NOMO-1 treated with DMSO at 0.1 percent for 48 hours (cell line): ENCODE measurements at regions not wholly inside any gene's neighbourhood (a gene's known extent, or its start where the extent isn't known, plus 50 kb on each side); places are given as distances from the start of the nearest gene placed in this dataset.
"Not testable (repeated sequence)": the region's sequence is repeated elsewhere in the genome, so short reads cannot be mapped to it uniquely, and the experiment has no call there.

Experiments
- DNase-seq: peaks from one replicate; lab custom pipeline; 2025; ENCODE audit not compliant: unreplicated experiment; lab: John Stamatoyannopoulos, UW

GRCh38 chr7:46774515-46774914 is 807.4 kb downstream of the TNS3 start:
- DNase-seq: no peak

GRCh38 chr7:46772776-46773175 is 809.1 kb downstream of the TNS3 start:
- no peak for DNase-seq

- DNase-seq: no peak
Observed at GRCh38 chr7:46767071-46767470, 814.8 kb downstream of the TNS3 start.

GRCh38 chr7:46764100-46764936 is 817.6 kb downstream of the TNS3 start:
- DNase-seq: no peak

- DNase-seq: no peak
Observed at GRCh38 chr7:46763344-46763743, 818.6 kb downstream of the TNS3 start.

GRCh38 chr7:46759711-46760480 is 822.0 kb downstream of the TNS3 start:
- no peak for DNase-seq

- DNase-seq: no peak
Observed at GRCh38 chr7:46756996-46757395, 824.9 kb downstream of the TNS3 start.

- no peak for DNase-seq
Observed at GRCh38 chr7:46756256-46756655, 825.7 kb downstream of the TNS3 start.

- DNase-seq: no peak
Observed at GRCh38 chr7:46755120-46756034, 826.5 kb downstream of the TNS3 start.

- DNase-seq: no peak
Observed at GRCh38 chr7:46754140-46754720, 827.7 kb downstream of the TNS3 start.

GRCh38 chr7:46753662-46754061 is 828.2 kb downstream of the TNS3 start:
- DNase-seq: no peak

- peak; percentile 75 for DNase-seq
Observed at GRCh38 chr7:46752881-46753366, 829.0 kb downstream of the TNS3 start.

- not testable (repeated sequence) for DNase-seq
Observed at GRCh38 chr7:46751927-46752723, 829.8 kb downstream of the TNS3 start.

- DNase-seq: no peak
Observed at GRCh38 chr7:46751471-46751870, 830.4 kb upstream of the IGFBP3 start.

GRCh38 chr7:46750321-46750865 is 829.3 kb upstream of the IGFBP3 start:
- DNase-seq: no peak

- no peak for DNase-seq
Observed at GRCh38 chr7:46747869-46748576, 827.0 kb upstream of the IGFBP3 start.

- no peak for DNase-seq
Observed at GRCh38 chr7:46746695-46747687, 825.9 kb upstream of the IGFBP3 start.

- no peak for DNase-seq
Observed at GRCh38 chr7:46745707-46746090, 824.6 kb upstream of the IGFBP3 start.
